Glomerular visceral epithelial cell (primary cell): ENCODE measurements at regions not wholly inside any gene's neighbourhood (a gene's known extent, or its start where the extent isn't known, plus 50 kb on each side); places are given as distances from the start of the nearest gene placed in this dataset.

Source experiments
- DNase-seq: peaks from one replicate; pipeline ENCODE4 v3.0.0-alpha.2; 2016; ENCODE audit errors: extremely low spot score

GRCh38 chr20:40393197-40394079, 295.6 kb downstream of the MAFB start:
- no peak for DNase-seq

- DNase-seq: no peak
Observed at GRCh38 chr20:40390654-40391053, 298.4 kb downstream of the MAFB start.

GRCh38 chr20:40370800-40371199, 318.2 kb downstream of the MAFB start:
- no peak for DNase-seq

- no peak for DNase-seq
Observed at GRCh38 chr20:40368876-40369275, 320.2 kb downstream of the MAFB start.

- DNase-seq: no peak
Observed at GRCh38 chr20:40361916-40362315, 327.1 kb downstream of the MAFB start.

GRCh38 chr20:40359131-40359912, 329.7 kb downstream of the MAFB start:
- no peak for DNase-seq

GRCh38 chr20:40354880-40355279, 334.2 kb downstream of the MAFB start:
- no peak for DNase-seq

GRCh38 chr20:40343390-40343789, 345.6 kb downstream of the MAFB start:
- DNase-seq: no peak

GRCh38 chr20:40341561-40341960, 347.5 kb downstream of the MAFB start:
- DNase-seq: no peak

- no peak for DNase-seq
Observed at GRCh38 chr20:40339661-40340449, 349.2 kb downstream of the MAFB start.

GRCh38 chr20:40336533-40336932, 352.5 kb downstream of the MAFB start:
- DNase-seq: no peak

- DNase-seq: no peak
Observed at GRCh38 chr20:40335901-40336351, 353.1 kb downstream of the MAFB start.

GRCh38 chr20:40335437-40335836, 353.6 kb downstream of the MAFB start:
- no peak for DNase-seq

- no peak for DNase-seq
Observed at GRCh38 chr20:40333591-40333990, 355.4 kb downstream of the MAFB start.

GRCh38 chr20:40331807-40332560, 357.1 kb downstream of the MAFB start:
- no peak for DNase-seq

GRCh38 chr20:40331249-40331648, 357.8 kb downstream of the MAFB start:
- no peak for DNase-seq

GRCh38 chr20:40329321-40329720, 359.7 kb downstream of the MAFB start:
- DNase-seq: no peak

GRCh38 chr20:40326784-40327183, 362.3 kb downstream of the MAFB start:
- no peak for DNase-seq

GRCh38 chr20:40325006-40325568, 363.9 kb downstream of the MAFB start:
- no peak for DNase-seq

GRCh38 chr20:40323361-40323794, 365.7 kb downstream of the MAFB start:
- DNase-seq: no peak

GRCh38 chr20:40322941-40323340, 366.1 kb downstream of the MAFB start:
- DNase-seq: no peak
